SK-N-SH (cell line): ENCODE measurements at regions not wholly inside any gene's neighbourhood (a gene's known extent, or its start where the extent isn't known, plus 50 kb on each side); places are given as distances from the start of the nearest gene placed in this dataset.

Experiments
- CTCF ChIA-PET: fragments of 300-600, 350-600 bp; formaldehyde crosslinking; extraction: SDS; loops from one replicate; lab custom pipeline; 2021; lab: Yijun Ruan, JAX
- POLR2A ChIA-PET: fragments of 350-600 bp; sonication (Branson Sonifier 250); formaldehyde crosslinking; extraction: SDS; loops from one replicate; lab custom pipeline; 2020; ENCODE audit warnings: antibody characterized with exemption, inconsistent platforms; lab: Yijun Ruan, JAX
- DNase-seq: peaks from one replicate; pipeline ENCODE4 v3.0.0; 2012
- H2AFZ ChIP-seq: fragments of 200-600 bp; sonication (generic); 2 replicates; pipeline ENCODE4 v1.8.1; 2016; ENCODE audit warnings: antibody characterized with exemption, mild to moderate bottlenecking, low read depth
- H3F3A ChIP-seq: fragments of 200-600 bp; sonication (generic); replicated peaks from 2 replicates; pipeline ENCODE3; 2016; ENCODE audit warnings: antibody characterized with exemption, mild to moderate bottlenecking; ENCODE audit not compliant: insufficient read depth
- H3K27ac ChIP-seq, 2 experiments: fragments of 200-500 bp in 1 of 2; fragments of 200-600 bp in 1 of 2; sonication (Bioruptor generic) in 1 of 2; sonication (generic), shearing (Covaris generic) in 1 of 2; 2 replicates each; pipeline versions ENCODE4 v1.5.1 to v1.6.1; 2014 to 2016; ENCODE audit warnings: low read depth in 2 of 2, inconsistent platforms in 1 of 2, low read length in 1 of 2, mild to moderate bottlenecking in 1 of 2, mixed read lengths in 1 of 2
- H3K27me3 ChIP-seq: fragments of 200-600 bp; sonication (generic), shearing (Covaris generic); 2 replicates; pipeline ENCODE4 v1.6.1; 2016; ENCODE audit warnings: mixed run types; ENCODE audit not compliant: insufficient read depth
- H3K36me3 ChIP-seq, 2 experiments: fragments of 200-500 bp in 1 of 2; fragments of 200-600 bp in 1 of 2; sonication (Bioruptor generic) in 1 of 2; sonication (generic) in 1 of 2; replicated peaks in 1 of 2; 2 replicates each; pipeline versions ENCODE3 to v1.5.1; 2014 to 2016; ENCODE audit warnings: low read length in 1 of 2, mild to moderate bottlenecking in 1 of 2; ENCODE audit not compliant: insufficient read depth in 2 of 2, control insufficient read depth in 1 of 2
- H3K4me1 ChIP-seq, 2 experiments: fragments of 200-500 bp in 1 of 2; fragments of 200-600 bp in 1 of 2; sonication (Bioruptor generic) in 1 of 2; sonication (generic), shearing (Covaris generic) in 1 of 2; 2 replicates each; pipeline versions ENCODE4 v1.5.1 to v1.6.1; 2014 to 2016; ENCODE audit warnings: low read depth in 1 of 2, low read length in 1 of 2, mixed run types in 1 of 2; ENCODE audit not compliant: insufficient read depth in 2 of 2, control insufficient read depth in 1 of 2
- H3K4me2 ChIP-seq: fragments of 200-600 bp; sonication (generic), shearing (Covaris generic); 2 replicates; pipeline ENCODE4 v1.6.1; 2017; ENCODE audit warnings: mixed run types
- H3K4me3 ChIP-seq, 2 experiments: fragments of 200-500 bp in 1 of 2; fragments of 200-600 bp in 1 of 2; sonication (Bioruptor generic) in 1 of 2; sonication (generic), shearing (Covaris generic) in 1 of 2; 2 replicates each; pipeline versions ENCODE4 v1.5.1 to v1.8.1; 2014 to 2016; ENCODE audit warnings: low read depth in 2 of 2, inconsistent platforms in 1 of 2, low read length in 1 of 2, mild to moderate bottlenecking in 1 of 2, mixed read lengths in 1 of 2, moderate library complexity in 1 of 2
- H3K79me2 ChIP-seq: fragments of 200-600 bp; sonication (generic); 2 replicates; pipeline ENCODE4 v1.8.1; 2017; ENCODE audit warnings: mild to moderate bottlenecking; ENCODE audit not compliant: insufficient read depth
- H3K9ac ChIP-seq: fragments of 200-600 bp; sonication (generic); 2 replicates; pipeline ENCODE4 v1.6.1; 2017; ENCODE audit warnings: mixed run types
- H3K9me2 ChIP-seq: fragments of 200-600 bp; sonication (generic); 2 replicates; pipeline ENCODE4 v1.6.1; 2017; ENCODE audit warnings: mixed run types
- H3K9me3 ChIP-seq: fragments of 200-600 bp; sonication (generic); 2 replicates; pipeline ENCODE4 v1.6.1; 2017; ENCODE audit warnings: mixed run types, mild to moderate bottlenecking, moderate library complexity
- H4K20me1 ChIP-seq: fragments of 200-600 bp; sonication (generic); 2 replicates; pipeline ENCODE4 v1.6.1; 2017; ENCODE audit warnings: mild to moderate bottlenecking, mixed run types; ENCODE audit not compliant: insufficient read depth
- CHD2 ChIP-seq: fragments of 150-350 bp; IDR thresholded peaks from 2 replicates; pipeline ENCODE4 v1.6.1; 2018; ENCODE audit warnings: low read length; ENCODE audit not compliant: partially characterized antibody
- CTCF ChIP-seq: fragments of 200-600 bp; sonication (generic); IDR thresholded peaks from 2 replicates; pipeline ENCODE4 v1.6.1; 2017; ENCODE audit warnings: antibody characterized with exemption, mild to moderate bottlenecking, moderate library complexity
- ELF1 ChIP-seq: IDR thresholded peaks from 2 replicates; pipeline ENCODE4 v1.4.0; 2012
- EP300 ChIP-seq, 2 experiments: IDR thresholded peaks; 2 replicates each; pipeline versions ENCODE4 v1.4.0 to v1.6.1; 2012; ENCODE audit warnings: borderline replicate concordance in 1 of 2, low read depth in 1 of 2, low read length in 1 of 2
- FOXM1 ChIP-seq: IDR thresholded peaks from 2 replicates; pipeline ENCODE4 v1.4.0; 2012; ENCODE audit warnings: low read depth, mild to moderate bottlenecking
- GABPA ChIP-seq: IDR thresholded peaks from 2 replicates; pipeline ENCODE4 v1.4.0; 2012; ENCODE audit warnings: low read depth, mild to moderate bottlenecking
- GATA2 ChIP-seq: sonication (generic); formaldehyde crosslinking; IDR thresholded peaks from 2 replicates; pipeline ENCODE4 v1.5.0; 2020; ENCODE audit warnings: mild to moderate bottlenecking, missing genetic modification reagents
- MXI1 ChIP-seq: IDR thresholded peaks from 2 replicates; pipeline ENCODE4 v1.6.1; 2012; ENCODE audit warnings: mild to moderate bottlenecking, low read depth, low read length, improper control_type of control experiment
- NFIC ChIP-seq: IDR thresholded peaks from 2 replicates; pipeline ENCODE4 v1.4.0; 2012; ENCODE audit warnings: borderline replicate concordance
- NRF1 ChIP-seq: IDR thresholded peaks from 2 replicates; pipeline ENCODE4 v1.6.1; 2012; ENCODE audit warnings: low read depth, mild to moderate bottlenecking, low read length
- POLR2AphosphoS5 ChIP-seq: IDR thresholded peaks from 2 replicates; pipeline ENCODE4 v1.6.1; 2012; ENCODE audit warnings: low read depth, low read length
- RXRA ChIP-seq: IDR thresholded peaks from 2 replicates; pipeline ENCODE4 v1.4.0; 2012; ENCODE audit warnings: low read depth, mild to moderate bottlenecking, borderline replicate concordance
- SIN3A ChIP-seq: IDR thresholded peaks from 2 replicates; pipeline ENCODE4 v1.6.1; 2012; ENCODE audit warnings: low read depth, mild to moderate bottlenecking, low read length, moderate library complexity, borderline replicate concordance
- TCF12 ChIP-seq: IDR thresholded peaks from 2 replicates; pipeline ENCODE4 v1.4.0; 2012
- TEAD4 ChIP-seq: IDR thresholded peaks from 2 replicates; pipeline ENCODE4 v1.4.0; 2012; ENCODE audit warnings: mild to moderate bottlenecking, borderline replicate concordance; ENCODE audit not compliant: insufficient read depth
- USF1 ChIP-seq: IDR thresholded peaks from 2 replicates; pipeline ENCODE4 v1.4.0; 2012; ENCODE audit warnings: low read depth, borderline replicate concordance
- USF2 ChIP-seq: fragments of 150-350 bp; IDR thresholded peaks from 2 replicates; pipeline ENCODE4 v1.6.1; 2017; ENCODE audit warnings: antibody characterized with exemption, low read length, low read depth, borderline replicate concordance
- YY1 ChIP-seq: IDR thresholded peaks from 2 replicates; pipeline ENCODE4 v1.4.0; 2012; ENCODE audit warnings: low read depth, mild to moderate bottlenecking
- ZBTB33 ChIP-seq: IDR thresholded peaks from 2 replicates; pipeline ENCODE4 v1.4.0; 2012; ENCODE audit warnings: low read depth, borderline replicate concordance
- WGBS: methylation state at CpG from one replicate; pipeline ENCODE4 v1.1.6; 2017; ENCODE audit warnings: low lambda C conversion rate; 5-methylcytosine and 5-hydroxymethylcytosine counted together

GRCh38 chr3:104878395-104878794 is 488.3 kb upstream of the ALCAM start:
- H3K27ac ChIP-seq: no peak overlapping the region
- H2AFZ ChIP-seq: no peak overlapping the region
- 76% methylated on average over 2 of the region's 2 CpGs for WGBS
- H3K79me2 ChIP-seq: no peaks in the 10 kb centered on the region
- no peak overlapping the region for H3K4me3 ChIP-seq
- CTCF ChIA-PET: no interaction called here
- TF ChIP-seq FOXM1 (no peak), NRF1 (no peak), POLR2AphosphoS5 (no peak), EP300 (IDR thresholded peaks at IDR 0.05; ENCODE audit: borderline replicate concordance in 1 of 2, low read depth in 1 of 2, low read length in 1 of 2) (no peak), ELF1 (no peak), CHD2 (no peak)
- no peaks in the 10 kb centered on the region for H3K36me3 ChIP-seq
- H3K9me2 ChIP-seq: no peaks in the 10 kb centered on the region
- peaks cover 6% of the 10 kb centered on the region for H3F3A ChIP-seq
- DNase-seq: no peak
- no peaks in the 10 kb centered on the region for H3K4me1 ChIP-seq
- H3K9ac ChIP-seq: no peak overlapping the region
- no peaks in the 10 kb centered on the region for H3K9me3 ChIP-seq
- no peak overlapping the region for H3K4me2 ChIP-seq
- POLR2A ChIA-PET: no interaction called here
- no peaks in the 10 kb centered on the region for H4K20me1 ChIP-seq
- H3K27me3 ChIP-seq: no peaks in the 10 kb centered on the region

- no peaks in the 10 kb centered on the region for H3K36me3 ChIP-seq
- no peaks in the 10 kb centered on the region for H3K9me3 ChIP-seq
- H2AFZ ChIP-seq: no peak overlapping the region; the same call in 1 of the 2 replicates
- POLR2A ChIA-PET: no interaction called here
- H3K9me2 ChIP-seq: no peaks in the 10 kb centered on the region
- H3K4me3 ChIP-seq: no peak overlapping the region
- no peaks in the 10 kb centered on the region for H3K27me3 ChIP-seq
- TF ChIP-seq USF1 (no peak), TCF12 (no peak), RXRA (no peak), CHD2 (no peak), NFIC (no peak), GABPA (no peak), TEAD4 (no peak), MXI1 (no peak)
- WGBS: 83% methylated on average over 2 of the region's 2 CpGs
- no peaks in the 10 kb centered on the region for H3F3A ChIP-seq
- H3K4me1 ChIP-seq: no peaks in the 10 kb centered on the region
- CTCF ChIA-PET: no interaction called here
- no peak overlapping the region for H3K27ac ChIP-seq
- no peak for DNase-seq
- no peaks in the 10 kb centered on the region for H4K20me1 ChIP-seq
- no peak overlapping the region for H3K9ac ChIP-seq
- H3K4me2 ChIP-seq: no peak overlapping the region
- H3K79me2 ChIP-seq: no peaks in the 10 kb centered on the region
Measured at GRCh38 chr3:104879919-104880318, 486.8 kb upstream of the ALCAM start.

GRCh38 chr3:104885214-104885814 is 481.4 kb upstream of the ALCAM start:
- H3K9ac ChIP-seq: no peak overlapping the region
- no peak overlapping the region for H2AFZ ChIP-seq
- no peaks in the 10 kb centered on the region for H3K9me3 ChIP-seq
- H3K4me2 ChIP-seq: no peak overlapping the region
- H3K27ac ChIP-seq: no peak overlapping the region
- no peak for DNase-seq
- CTCF ChIA-PET: no interaction called here
- 84% methylated on average over 3 of the region's 3 CpGs for WGBS
- no peaks in the 10 kb centered on the region for H3K36me3 ChIP-seq
- no peaks in the 10 kb centered on the region for H3K9me2 ChIP-seq
- no peaks in the 10 kb centered on the region for H3F3A ChIP-seq
- H3K79me2 ChIP-seq: no peaks in the 10 kb centered on the region
- no peaks in the 10 kb centered on the region for H3K27me3 ChIP-seq
- POLR2A ChIA-PET: no interaction called here
- no peak overlapping the region for H3K4me3 ChIP-seq
- no peaks in the 10 kb centered on the region for H4K20me1 ChIP-seq
- no peaks in the 10 kb centered on the region for H3K4me1 ChIP-seq
- TF ChIP-seq POLR2AphosphoS5: no peak
- TF ChIP-seq GATA2: no peak
- TF ChIP-seq SIN3A: no peak
- TF ChIP-seq YY1: no peak
- TF ChIP-seq GABPA: no peak
- TF ChIP-seq NFIC: no peak
- no peak for TF ChIP-seq ZBTB33
- no peak for TF ChIP-seq CTCF
- TF ChIP-seq USF2: no peak
